ENCODE measurements at regions not wholly inside any gene's neighbourhood (a gene's known extent, or its start where the extent isn't known, plus 50 kb on each side); places are given as distances from the start of the nearest gene placed in this dataset.

GRCh38 chr6:134631398-134631924, 313.5 kb upstream of the SGK1 start:
- no peak for TF ChIP-seq CTCF (IDR thresholded peaks at IDR 0.05)
- ATAC-seq (ENCODE audit: low read depth) (no peak), DNase-seq (no peak)
- Mint-ChIP-seq H3K4me3 (no peak overlapping the region), H3K27ac (no peak overlapping the region), H3K4me1 (peaks cover 31% of the 10 kb centered on the region), H3K36me3 (ENCODE audit: low read depth) (no peaks in the 10 kb centered on the region), H3K9me3 (no peaks in the 10 kb centered on the region), H3K27me3 (peaks cover 2% of the 10 kb centered on the region)
- intact Hi-C loops (cut with micrococcal nuclease) = loop anchor here (10.0 kb wide), 1 partner anchor 677 kb away; the partner anchor contains the start of gene TBPL1
- ChIA-PET CTCF (interaction anchor here (1.7 kb wide), 1 partner anchor 9 kb away, joined by 8 read pairs; no protein-coding TSS in a partner anchor), POLR2A (interaction anchor here (0.6 kb wide), 1 partner anchor 690 kb away, joined by 4 read pairs; no protein-coding TSS in a partner anchor)

GRCh38 chr6:134630508-134631121, 312.7 kb upstream of the SGK1 start:
- ATAC-seq (ENCODE audit: low read depth) = peak; percentile 97
- ChIA-PET POLR2A (no interaction called here), CTCF (no interaction called here)
- Mint-ChIP-seq H3K27ac (no peak overlapping the region), H3K4me3 (peak overlapping the region; percentile 4), H3K4me1 (peaks cover 27% of the 10 kb centered on the region), H3K27me3 (peaks cover 2% of the 10 kb centered on the region), H3K9me3 (no peaks in the 10 kb centered on the region), H3K36me3 (ENCODE audit: low read depth) (no peaks in the 10 kb centered on the region)
- DNase-seq = no peak
- TF ChIP-seq CTCF (IDR thresholded peaks at IDR 0.05) = no peak
- intact Hi-C loops (cut with micrococcal nuclease) = loop anchor here (1.0 to 10.0 kb wide), 2 partner anchors 11 to 676 kb away; partner anchors contain the start of gene TBPL1

GRCh38 chr6:134628154-134628553, 310.2 kb upstream of the SGK1 start:
- H3K27ac Mint-ChIP-seq = no peak overlapping the region
- ChIA-PET CTCF (interaction anchor here (1.4 kb wide), 1 partner anchor 13 kb away, joined by 6 read pairs; no protein-coding TSS in a partner anchor), POLR2A (no interaction called here)
- DNase-seq (no peak), ATAC-seq (ENCODE audit: low read depth) (no peak)
- TF ChIP-seq CTCF (IDR thresholded peaks at IDR 0.05) = no peak
- peaks cover 25% of the 10 kb centered on the region for H3K4me1 Mint-ChIP-seq
- H3K36me3 Mint-ChIP-seq (ENCODE audit: low read depth) = no peaks in the 10 kb centered on the region
- no peaks in the 10 kb centered on the region for H3K9me3 Mint-ChIP-seq
- H3K4me3 Mint-ChIP-seq = no peak overlapping the region
- peaks cover 2% of the 10 kb centered on the region for H3K27me3 Mint-ChIP-seq
- intact Hi-C loops (cut with micrococcal nuclease) = no loop called here

- DNase-seq (no peak), ATAC-seq (ENCODE audit: low read depth) (no peak)
- ChIA-PET CTCF (interaction anchor here (1.4 kb wide), 1 partner anchor 13 kb away, joined by 6 read pairs; no protein-coding TSS in a partner anchor), POLR2A (no interaction called here)
- Mint-ChIP-seq H3K36me3 (ENCODE audit: low read depth) (no peaks in the 10 kb centered on the region), H3K27ac (no peak overlapping the region), H3K9me3 (no peaks in the 10 kb centered on the region), H3K27me3 (peaks cover 2% of the 10 kb centered on the region), H3K4me1 (peaks cover 21% of the 10 kb centered on the region), H3K4me3 (no peak overlapping the region)
- intact Hi-C loops (cut with micrococcal nuclease) = no loop called here
- no peak for TF ChIP-seq CTCF (IDR thresholded peaks at IDR 0.05)
These were observed 309.8 kb upstream of the SGK1 start for GRCh38 chr6:134627707-134628106.

GRCh38 chr6:134626589-134626988, 308.7 kb upstream of the SGK1 start:
- CTCF ChIA-PET = no interaction called here
- no peak for ATAC-seq (ENCODE audit: low read depth)
- H3K27me3 Mint-ChIP-seq = peaks cover 3% of the 10 kb centered on the region
- H3K9me3 Mint-ChIP-seq = no peaks in the 10 kb centered on the region
- no peak for TF ChIP-seq CTCF (IDR thresholded peaks at IDR 0.05)
- intact Hi-C loops (cut with micrococcal nuclease) = no loop called here
- H3K36me3 Mint-ChIP-seq (ENCODE audit: low read depth) = no peaks in the 10 kb centered on the region
- POLR2A ChIA-PET = no interaction called here
- H3K4me3 Mint-ChIP-seq = no peak overlapping the region
- H3K4me1 Mint-ChIP-seq = peaks cover 14% of the 10 kb centered on the region
- DNase-seq = no peak
- H3K27ac Mint-ChIP-seq = no peak overlapping the region
